ENCODE measurements at regions not wholly inside any gene's neighbourhood (a gene's known extent, or its start where the extent isn't known, plus 50 kb on each side); places are given as distances from the start of the nearest gene placed in this dataset.

GRCh38 chr15:69663982-69664381 lies 211.4 kb downstream of the RPLP1 start:
- Mint-ChIP-seq H3K4me3 (no peak overlapping the region), H3K9me3 (no peaks in the 10 kb centered on the region), H3K4me1 (peaks cover 11% of the 10 kb centered on the region), H3K27ac (ENCODE audit: unreplicated experiment) (no peak overlapping the region), H3K27me3 (ENCODE audit: low read depth) (peaks cover 4% of the 10 kb centered on the region), H3K36me3 (ENCODE audit: low read depth) (no peaks in the 10 kb centered on the region)
- no peak for DNase-seq (ENCODE audit: low read depth, low spot score)
- no peak for TF ChIP-seq CTCF (conservative IDR thresholded peaks at IDR 0.05)

- no peak overlapping the region for H3K27ac Mint-ChIP-seq (ENCODE audit: unreplicated experiment)
- peaks cover 11% of the 10 kb centered on the region for H3K4me1 Mint-ChIP-seq
- H3K9me3 Mint-ChIP-seq = no peaks in the 10 kb centered on the region
- H3K36me3 Mint-ChIP-seq (ENCODE audit: low read depth) = no peaks in the 10 kb centered on the region
- TF ChIP-seq CTCF (conservative IDR thresholded peaks at IDR 0.05) = no peak
- no peak overlapping the region for H3K4me3 Mint-ChIP-seq
- H3K27me3 Mint-ChIP-seq (ENCODE audit: low read depth) = peaks cover 6% of the 10 kb centered on the region
- DNase-seq (ENCODE audit: low read depth, low spot score) = no peak
Measured at GRCh38 chr15:69664572-69665571, 212.3 kb downstream of the RPLP1 start.

GRCh38 chr15:69665641-69666111 lies 213.1 kb downstream of the RPLP1 start:
- H3K4me1 Mint-ChIP-seq = peaks cover 11% of the 10 kb centered on the region
- no peak for TF ChIP-seq CTCF (conservative IDR thresholded peaks at IDR 0.05)
- no peak overlapping the region for H3K4me3 Mint-ChIP-seq
- H3K27ac Mint-ChIP-seq (ENCODE audit: unreplicated experiment) = no peak overlapping the region
- DNase-seq (ENCODE audit: low read depth, low spot score) = no peak
- no peaks in the 10 kb centered on the region for H3K9me3 Mint-ChIP-seq
- H3K27me3 Mint-ChIP-seq (ENCODE audit: low read depth) = peaks cover 6% of the 10 kb centered on the region
- H3K36me3 Mint-ChIP-seq (ENCODE audit: low read depth) = no peaks in the 10 kb centered on the region

- Mint-ChIP-seq H3K4me1 (peaks cover 11% of the 10 kb centered on the region), H3K4me3 (no peak overlapping the region), H3K36me3 (ENCODE audit: low read depth) (no peaks in the 10 kb centered on the region), H3K9me3 (no peaks in the 10 kb centered on the region), H3K27me3 (ENCODE audit: low read depth) (peaks cover 6% of the 10 kb centered on the region), H3K27ac (ENCODE audit: unreplicated experiment) (no peak overlapping the region)
- DNase-seq (ENCODE audit: low read depth, low spot score) = no peak
- TF ChIP-seq CTCF (conservative IDR thresholded peaks at IDR 0.05) = no peak
Measured at GRCh38 chr15:69666441-69666882, 213.8 kb downstream of the RPLP1 start.

GRCh38 chr15:69666921-69667811 lies 214.5 kb downstream of the RPLP1 start:
- Mint-ChIP-seq H3K9me3 (no peaks in the 10 kb centered on the region), H3K27me3 (ENCODE audit: low read depth) (peaks cover 6% of the 10 kb centered on the region), H3K27ac (ENCODE audit: unreplicated experiment) (no peak overlapping the region), H3K36me3 (ENCODE audit: low read depth) (no peaks in the 10 kb centered on the region), H3K4me3 (no peak overlapping the region), H3K4me1 (peaks cover 11% of the 10 kb centered on the region)
- TF ChIP-seq CTCF (conservative IDR thresholded peaks at IDR 0.05) = no peak
- no peak for DNase-seq (ENCODE audit: low read depth, low spot score)
